ENCODE measurements at regions not wholly inside any gene's neighbourhood (a gene's known extent, or its start where the extent isn't known, plus 50 kb on each side); places are given as distances from the start of the nearest gene placed in this dataset.

- no peak for TF ChIP-seq TAF1 (IDR thresholded peaks at IDR 0.05; ENCODE audit: low read depth)
- no peak for TF ChIP-seq CEBPB (IDR thresholded peaks at IDR 0.05)
- TF ChIP-seq EGR1 (IDR thresholded peaks at IDR 0.05) = no peak
- TF ChIP-seq REST (IDR thresholded peaks at IDR 0.05; ENCODE audit: low read depth) = no peak
Observed at GRCh38 chr7:159207393-159207792, 62.7 kb upstream of the VIPR2 start.

GRCh38 chr7:159205833-159206232 lies 61.2 kb upstream of the VIPR2 start:
- TF ChIP-seq CEBPB (IDR thresholded peaks at IDR 0.05) = no peak

GRCh38 chr7:159204664-159205063 lies 60.0 kb upstream of the VIPR2 start:
- TF ChIP-seq, protein P1, sequence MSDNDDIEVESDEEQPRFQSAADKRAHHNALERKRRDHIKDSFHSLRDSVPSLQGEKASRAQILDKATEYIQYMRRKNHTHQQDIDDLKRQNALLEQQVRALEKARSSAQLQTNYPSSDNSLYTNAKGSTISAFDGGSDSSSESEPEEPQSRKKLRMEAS (IDR thresholded peaks at IDR 0.05) = no peak
- no peak for TF ChIP-seq EGR1 (IDR thresholded peaks at IDR 0.05)
- no peak for TF ChIP-seq CEBPB (IDR thresholded peaks at IDR 0.05)
- TF ChIP-seq TCF12 (IDR thresholded peaks at IDR 0.05; ENCODE audit: low read depth) = no peak
- TF ChIP-seq EP300 (IDR thresholded peaks at IDR 0.05; ENCODE audit: borderline replicate concordance) = no peak
- TF ChIP-seq NFIC (IDR thresholded peaks at IDR 0.05) = no peak
- no peak for TF ChIP-seq TAF1 (IDR thresholded peaks at IDR 0.05; ENCODE audit: low read depth)

DNA sequence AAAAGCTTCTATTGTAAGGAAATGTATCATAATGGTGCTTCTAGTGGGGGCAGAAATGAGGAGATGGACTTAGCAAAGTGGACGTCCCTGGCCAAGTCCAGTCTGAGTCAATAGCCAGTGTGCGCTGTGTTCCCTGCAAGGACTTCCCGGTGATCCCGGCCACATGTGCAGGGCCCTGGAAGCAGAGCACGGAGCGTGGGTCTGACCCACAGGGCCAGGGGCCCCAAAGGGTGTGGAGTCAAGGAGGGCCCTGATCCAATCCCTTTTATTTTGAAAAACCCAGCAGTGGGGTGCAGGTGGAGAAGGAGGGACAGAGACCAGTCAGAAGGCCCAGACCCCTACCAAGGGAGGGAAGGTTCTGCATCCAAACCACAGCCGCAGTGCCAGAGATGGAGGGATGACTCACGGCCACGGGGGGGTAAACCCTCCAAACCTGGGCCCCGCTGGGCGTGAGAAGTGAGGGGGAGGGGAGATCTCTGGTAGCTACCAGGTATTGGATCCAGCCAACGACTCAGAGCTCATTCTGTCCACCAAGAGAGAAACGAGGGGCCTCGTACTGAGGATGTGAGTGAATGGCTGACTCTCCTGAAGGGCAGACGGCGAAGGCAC lies 57.2 kb upstream of the VIPR2 start:
- TF ChIP-seq REST (IDR thresholded peaks at IDR 0.05; ENCODE audit: low read depth) (no peak), EGR1 (IDR thresholded peaks at IDR 0.05) (no peak), RAD21 (IDR thresholded peaks at IDR 0.05; ENCODE audit: low read depth) (no peak)

- TF ChIP-seq EGR1 (IDR thresholded peaks at IDR 0.05) = no peak
- no peak for TF ChIP-seq FOXM1 (IDR thresholded peaks at IDR 0.05; ENCODE audit: borderline replicate concordance, low read depth)
- TF ChIP-seq ZBTB7A (IDR thresholded peaks at IDR 0.05; ENCODE audit: low read depth) = no peak
- TF ChIP-seq TCF12 (IDR thresholded peaks at IDR 0.05; ENCODE audit: low read depth) = no peak
- no peak for TF ChIP-seq RAD21 (IDR thresholded peaks at IDR 0.05; ENCODE audit: low read depth)
- TF ChIP-seq EP300 (IDR thresholded peaks at IDR 0.05; ENCODE audit: borderline replicate concordance) = no peak
- TF ChIP-seq REST (IDR thresholded peaks at IDR 0.05; ENCODE audit: low read depth) = no peak
- no peak for TF ChIP-seq TEAD4 (IDR thresholded peaks at IDR 0.05)
- TF ChIP-seq, protein P2, sequence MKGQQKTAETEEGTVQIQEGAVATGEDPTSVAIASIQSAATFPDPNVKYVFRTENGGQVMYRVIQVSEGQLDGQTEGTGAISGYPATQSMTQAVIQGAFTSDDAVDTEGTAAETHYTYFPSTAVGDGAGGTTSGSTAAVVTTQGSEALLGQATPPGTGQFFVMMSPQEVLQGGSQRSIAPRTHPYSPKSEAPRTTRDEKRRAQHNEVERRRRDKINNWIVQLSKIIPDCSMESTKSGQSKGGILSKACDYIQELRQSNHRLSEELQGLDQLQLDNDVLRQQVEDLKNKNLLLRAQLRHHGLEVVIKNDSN (IDR thresholded peaks at IDR 0.05) = no peak
- TF ChIP-seq CEBPB (IDR thresholded peaks at IDR 0.05) = no peak
- no peak for TF ChIP-seq TAF1 (IDR thresholded peaks at IDR 0.05; ENCODE audit: low read depth)
- no peak for TF ChIP-seq YY1 (IDR thresholded peaks at IDR 0.05; ENCODE audit: low read depth)
Observed at GRCh38 chr7:159200421-159200820, 55.8 kb upstream of the VIPR2 start.

- no peak for TF ChIP-seq EGR1 (IDR thresholded peaks at IDR 0.05)
- TF ChIP-seq TAF1 (IDR thresholded peaks at IDR 0.05; ENCODE audit: low read depth) = no peak
- TF ChIP-seq, protein P2 (IDR thresholded peaks at IDR 0.05) = no peak
- TF ChIP-seq TEAD4 (IDR thresholded peaks at IDR 0.05) = no peak
- no peak for TF ChIP-seq ZBTB7A (IDR thresholded peaks at IDR 0.05; ENCODE audit: low read depth)
- TF ChIP-seq NFIC (IDR thresholded peaks at IDR 0.05) = no peak
- TF ChIP-seq CREB1 (IDR thresholded peaks at IDR 0.05; ENCODE audit: low read depth) = no peak
- TF ChIP-seq EP300 (IDR thresholded peaks at IDR 0.05; ENCODE audit: borderline replicate concordance) = no peak
- no peak for TF ChIP-seq FOXM1 (IDR thresholded peaks at IDR 0.05; ENCODE audit: borderline replicate concordance, low read depth)
- TF ChIP-seq YY1 (IDR thresholded peaks at IDR 0.05; ENCODE audit: low read depth) = no peak
- TF ChIP-seq REST (IDR thresholded peaks at IDR 0.05; ENCODE audit: low read depth) = no peak
- TF ChIP-seq TCF12 (IDR thresholded peaks at IDR 0.05; ENCODE audit: low read depth) = no peak
- no peak for TF ChIP-seq RAD21 (IDR thresholded peaks at IDR 0.05; ENCODE audit: low read depth)
- TF ChIP-seq CEBPB (IDR thresholded peaks at IDR 0.05) = no peak
- TF ChIP-seq, protein P1 (IDR thresholded peaks at IDR 0.05) = no peak
Observed at GRCh38 chr7:159198016-159198724, 53.5 kb upstream of the VIPR2 start.

Measured in Ishikawa (cell line).